GM12873 (cell line): ENCODE measurements at regions not wholly inside any gene's neighbourhood (a gene's known extent, or its start where the extent isn't known, plus 50 kb on each side); places are given as distances from the start of the nearest gene placed in this dataset.

Experiments used
- CTCF ChIP-seq: IDR thresholded peaks from 2 replicates; pipeline ENCODE4 v1.5.1; 2012; ENCODE audit warnings: low read depth, mild to moderate bottlenecking, moderate library complexity, low read length, control low read depth; ENCODE audit not compliant: insufficient read depth; ENCODE audit errors: missing control alignments

- TF ChIP-seq CTCF, result no peak
Measured at GRCh38 chr4:64712590-64712989, 303.3 kb upstream of the TECRL start.

DNA sequence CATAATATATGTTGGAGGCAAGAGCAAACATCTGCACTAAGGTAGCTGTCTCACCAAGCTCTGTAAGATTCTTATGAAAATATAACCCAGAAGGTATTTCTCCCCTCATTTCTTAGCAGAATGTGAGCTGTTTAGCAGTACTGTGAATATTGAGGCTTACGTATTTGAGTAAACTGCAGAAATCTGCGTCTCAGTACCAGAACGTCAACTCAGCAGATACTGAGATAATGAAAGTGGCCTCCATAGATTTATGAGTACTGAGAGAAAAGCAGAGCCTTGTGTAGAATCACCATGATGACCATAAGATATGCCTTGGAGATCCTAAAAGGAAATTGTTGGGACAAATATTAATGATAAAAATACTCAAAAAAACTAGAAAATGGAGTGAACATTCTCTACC is 296.7 kb upstream of the TECRL start:
- no peak for TF ChIP-seq CTCF

- no peak for TF ChIP-seq CTCF
Measured at GRCh38 chr4:64698171-64698570, 288.9 kb upstream of the TECRL start.

DNA sequence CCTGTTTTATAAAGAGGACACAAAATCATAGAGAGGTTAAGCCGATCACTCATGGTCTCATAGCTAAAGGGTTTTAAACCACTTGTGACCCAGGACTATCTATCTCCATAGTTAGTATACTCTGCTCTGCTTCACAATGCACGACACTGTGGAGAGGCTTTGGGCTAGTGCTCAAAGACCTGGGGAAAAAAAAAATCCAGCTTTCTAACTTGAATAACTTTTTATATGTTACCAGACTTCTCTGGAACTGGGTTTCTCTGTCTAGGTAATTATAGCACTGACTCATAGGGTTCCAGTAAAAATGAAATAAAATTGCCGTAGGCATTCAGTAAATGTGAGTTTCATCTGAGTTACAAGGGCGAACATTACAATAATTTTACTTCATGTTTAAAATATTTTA is 273.7 kb upstream of the TECRL start:
- TF ChIP-seq CTCF, result no peak

DNA sequence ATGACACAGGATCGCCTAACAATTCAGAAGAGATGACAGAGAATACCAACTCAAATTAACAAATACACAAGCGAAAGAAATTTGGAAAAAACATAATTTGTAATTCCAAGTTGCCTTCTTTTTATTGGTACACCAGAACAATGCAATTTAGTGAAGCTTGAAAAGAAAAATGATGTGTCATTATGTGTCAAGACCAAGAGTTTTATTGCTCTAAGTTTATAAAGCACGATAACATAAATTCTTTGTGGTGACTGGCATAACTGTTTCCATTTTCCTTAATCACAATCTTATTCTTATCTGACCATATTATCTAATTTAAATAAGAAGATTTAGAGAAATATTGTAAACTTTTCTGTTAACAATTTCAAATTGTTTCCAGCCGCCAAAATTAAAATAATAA is 273.2 kb upstream of the TECRL start:
- TF ChIP-seq CTCF, result no peak

GRCh38 chr4:64670647-64671046 is 261.4 kb upstream of the TECRL start:
- TF ChIP-seq CTCF, result no peak

DNA sequence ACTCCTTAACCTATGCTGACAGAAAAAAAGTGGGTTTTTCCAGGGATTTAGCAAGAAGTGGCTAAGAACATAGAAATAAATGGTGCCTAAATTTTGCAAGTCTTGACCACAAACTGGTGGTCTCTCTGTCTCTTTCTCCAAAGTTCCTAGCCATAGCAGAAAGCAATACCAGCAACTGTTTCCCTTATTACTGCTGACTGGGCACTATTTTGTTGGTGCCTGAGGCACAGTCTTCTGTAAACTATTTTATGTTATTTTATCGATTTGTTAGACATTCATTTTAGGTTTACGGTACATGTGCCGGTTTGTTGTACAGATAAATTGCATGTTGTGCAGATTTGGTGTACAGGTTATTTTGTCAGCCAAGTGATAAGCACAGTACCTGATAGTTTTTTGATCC is 234.6 kb upstream of the TECRL start:
- no peak for TF ChIP-seq CTCF

DNA sequence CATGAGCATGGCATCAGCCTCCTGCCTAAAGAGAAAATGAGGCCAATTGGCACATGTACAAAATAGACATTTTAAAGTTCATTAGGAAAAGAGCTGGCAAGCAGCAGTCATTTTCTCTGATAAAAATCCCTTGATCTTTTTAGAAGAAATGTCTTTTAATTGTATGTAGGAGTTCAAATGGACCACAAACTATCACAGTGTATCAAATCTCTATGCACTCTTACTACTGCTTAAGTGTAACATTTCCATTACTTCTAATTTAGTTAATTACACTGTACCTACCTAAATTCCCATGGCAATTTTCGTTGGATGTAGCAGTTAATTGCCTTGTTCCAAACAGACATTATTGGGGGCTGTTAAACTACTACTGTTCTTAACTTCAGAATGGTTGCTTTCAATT is 233.7 kb upstream of the TECRL start:
- no peak for TF ChIP-seq CTCF
